HCT116 (cell line): ENCODE measurements at regions not wholly inside any gene's neighbourhood (a gene's known extent, or its start where the extent isn't known, plus 50 kb on each side); places are given as distances from the start of the nearest gene placed in this dataset.

Experiments
- CTCF ChIP-seq, 3 experiments: fragments of 200-600 bp in 1 of 3; sonication (generic) in 1 of 3; IDR thresholded peaks in 2 of 3; conservative IDR thresholded peaks in 1 of 3; 2 replicates each; pipeline ENCODE4 v1.5.1; 2012 to 2017; ENCODE audit warnings: low read depth in 2 of 3, low read length in 2 of 3, antibody characterized with exemption in 1 of 3, borderline replicate concordance in 1 of 3, control low read depth in 1 of 3, mild to moderate bottlenecking in 1 of 3, mixed read lengths in 1 of 3, mixed run types in 1 of 3, moderate library complexity in 1 of 3; ENCODE audit not compliant: insufficient read depth in 1 of 3
- EGR1 ChIP-seq: IDR thresholded peaks from 2 replicates; pipeline ENCODE4 v1.6.1; 2012; ENCODE audit warnings: low read depth
- EZH2 ChIP-seq: fragments of 200-600 bp; sonication (generic); IDR thresholded peaks from 2 replicates; pipeline ENCODE4 v1.6.1; 2017; ENCODE audit warnings: antibody characterized with exemption, mixed run types
- FOSL1 ChIP-seq: IDR thresholded peaks from 2 replicates; pipeline ENCODE4 v1.6.1; 2012; ENCODE audit warnings: low read depth
- MAX ChIP-seq: IDR thresholded peaks from 2 replicates; pipeline ENCODE4 v1.6.1; 2012
- POLR2A ChIP-seq: IDR thresholded peaks from 2 replicates; pipeline ENCODE4 v1.7.0; 2011; ENCODE audit warnings: borderline replicate concordance; ENCODE audit not compliant: insufficient read depth, insufficient read length; ENCODE audit errors: extremely low read depth
- POLR2AphosphoS5 ChIP-seq: IDR thresholded peaks from 2 replicates; pipeline ENCODE4 v1.6.1; 2011; ENCODE audit warnings: mild to moderate bottlenecking, low read depth, low read length, moderate library complexity
- RAD21 ChIP-seq: IDR thresholded peaks from 2 replicates; pipeline ENCODE4 v1.6.1; 2012; ENCODE audit warnings: low read depth, mild to moderate bottlenecking
- SIN3A ChIP-seq: IDR thresholded peaks from 2 replicates; pipeline ENCODE4 v1.6.1; 2012; ENCODE audit warnings: low read depth
- TCF7L2 ChIP-seq: IDR thresholded peaks from 2 replicates; pipeline ENCODE4 v1.7.0; 2011; ENCODE audit warnings: borderline replicate concordance, inconsistent platforms; ENCODE audit not compliant: insufficient read depth, insufficient read length; ENCODE audit errors: extremely low read depth
- YY1 ChIP-seq: IDR thresholded peaks from 2 replicates; pipeline ENCODE4 v1.6.1; 2011; ENCODE audit warnings: low read length, low read depth, moderate library complexity, mild to moderate bottlenecking; ENCODE audit not compliant: insufficient replicate concordance; ENCODE audit errors: extremely low read depth
- ZFX ChIP-seq: fragments of 450-650 bp; IDR thresholded peaks from 2 replicates; pipeline ENCODE4 v1.6.1; 2017
- TF ChIP-seq, protein P1 (sequence below): IDR thresholded peaks from 2 replicates; pipeline ENCODE4 v1.6.1; 2012

DNA sequence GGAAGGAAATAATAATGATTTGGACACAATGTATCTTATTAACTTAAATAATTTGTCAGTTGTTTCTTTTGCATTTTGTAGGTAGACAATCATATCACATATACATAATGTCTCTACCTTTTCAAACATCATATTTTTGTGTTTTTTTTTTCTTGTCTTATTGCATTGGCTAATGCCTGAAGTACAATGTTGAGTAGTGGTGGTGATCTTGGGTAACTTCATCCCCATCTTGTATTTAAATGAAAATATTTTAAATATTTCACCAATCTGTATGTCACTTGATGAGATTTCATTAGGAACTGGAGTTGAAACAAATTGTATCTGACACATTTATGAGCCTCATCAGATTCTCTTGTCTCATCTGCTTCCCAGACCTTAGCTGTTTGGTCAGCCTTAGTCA is 109.7 kb upstream of the LHX5 start:
- TF ChIP-seq ZFX (no peak), CTCF (IDR thresholded peaks at IDR 0.05 in 2 of 3, conservative IDR thresholded peaks at IDR 0.05 in 1 of 3; ENCODE audit: borderline replicate concordance in 1 of 3, insufficient read depth in 1 of 3, low read depth in 2 of 3, low read length in 2 of 3) (no peak), POLR2A (no peak), POLR2AphosphoS5 (no peak), SIN3A (no peak), YY1 (no peak), RAD21 (no peak), EGR1 (no peak), TCF7L2 (no peak), EZH2 (no peak), MAX (no peak), FOSL1 (no peak)
- TF ChIP-seq, protein P1, sequence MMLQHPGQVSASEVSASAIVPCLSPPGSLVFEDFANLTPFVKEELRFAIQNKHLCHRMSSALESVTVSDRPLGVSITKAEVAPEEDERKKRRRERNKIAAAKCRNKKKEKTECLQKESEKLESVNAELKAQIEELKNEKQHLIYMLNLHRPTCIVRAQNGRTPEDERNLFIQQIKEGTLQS, result no peak
